DND-41 (cell line): ENCODE measurements at regions not wholly inside any gene's neighbourhood (a gene's known extent, or its start where the extent isn't known, plus 50 kb on each side); places are given as distances from the start of the nearest gene placed in this dataset.

Source experiments
- CTCF ChIP-seq: IDR thresholded peaks from 2 replicates; pipeline ENCODE4 v1.5.1; 2012; ENCODE audit warnings: borderline replicate concordance, low read length, moderate library complexity, mild to moderate bottlenecking; ENCODE audit not compliant: poor library complexity, severe bottlenecking; ENCODE audit errors: extremely low read depth
- EZH2 ChIP-seq: IDR thresholded peaks from 3 replicates; pipeline ENCODE4 v1.6.1; 2012; ENCODE audit warnings: borderline replicate concordance, low read depth, mild to moderate bottlenecking, moderate library complexity, low read length, inconsistent platforms; ENCODE audit not compliant: severe bottlenecking

GRCh38 chr20:11181966-11182365 lies 508.2 kb upstream of the JAG1 start:
- TF ChIP-seq CTCF (no peak), EZH2 (no peak)
